Breast epithelium (tissue), 4 donors: ENCODE measurements at regions not wholly inside any gene's neighbourhood (a gene's known extent, or its start where the extent isn't known, plus 50 kb on each side); places are given as distances from the start of the nearest gene placed in this dataset.
A peak's percentile ranks its signal among the peaks of the same experiment; 100 is the strongest.

ENCODE experiments used
- DNase-seq, 2 donors: peaks; one replicate each; pipeline ENCODE4 v3.0.0-alpha.2; 2019; ENCODE audit warnings: low spot score in 2 of 2
- H3K27ac ChIP-seq, 2 donors: fragments of 200-600 bp; sonication (generic) in 1 of 2; one replicate each; pipeline ENCODE4 v1.5.1; 2016 to 2019; ENCODE audit warnings: mild to moderate bottlenecking in 1 of 2
- H3K27me3 ChIP-seq, 2 donors: fragments of 200-600 bp; sonication (generic) in 1 of 2; one replicate each; pipeline versions ENCODE4 v1.5.1 to v1.6.0; 2017 to 2019; ENCODE audit warnings: control low read depth in 1 of 2, mild to moderate bottlenecking in 1 of 2
- H3K36me3 ChIP-seq: fragments of 200-600 bp; one replicate; pipeline ENCODE4 v1.5.1; 2019
- H3K4me1 ChIP-seq, 2 donors: fragments of 200-600 bp; sonication (generic); one replicate each; pipeline ENCODE4 v1.5.1; 2016 to 2019; ENCODE audit warnings: control low read depth in 1 of 2
- H3K4me3 ChIP-seq, 3 donors: fragments of 200-600 bp; sonication (generic); 1 replicate in 2 of 3; 2 replicates in 1 of 3; pipeline ENCODE4 v1.5.1; 2016 to 2019; ENCODE audit warnings: mild to moderate bottlenecking in 3 of 3, moderate library complexity in 2 of 3
- H3K9me3 ChIP-seq, 2 donors: fragments of 200-600 bp; sonication (generic) in 1 of 2; one replicate each; pipeline ENCODE4 v1.5.1; 2016 to 2019; ENCODE audit warnings: control low read depth in 1 of 2
- POLR2A ChIP-seq: fragments of 450-650 bp; IDR thresholded peaks from one replicate; pipeline ENCODE4 v1.6.1; 2016; ENCODE audit warnings: antibody characterized with exemption, mild to moderate bottlenecking, moderate library complexity
- POLR2AphosphoS5 ChIP-seq, 3 donors: sonication (generic); formaldehyde crosslinking; IDR thresholded peaks; one replicate each; pipeline ENCODE4 v1.6.1; 2017; ENCODE audit warnings: antibody characterized with exemption in 3 of 3
- intact Hi-C: fragments of 100-400 bp; cut with DNase I; formaldehyde crosslinking; loops from one replicate; pipeline ENCODE4 v1.15.1; 2023; ENCODE audit warnings: low total_unique reads
- TF ChIP-seq, protein P1 (sequence below), 3 donors: fragments of 450-650 bp; IDR thresholded peaks; one replicate each; pipeline ENCODE4 v1.5.1; 2016 to 2017; ENCODE audit warnings: antibody characterized with exemption in 3 of 3, mild to moderate bottlenecking in 3 of 3, moderate library complexity in 3 of 3

GRCh38 chr13:111479412-111479811 lies 159.0 kb downstream of the TEX29 start:
- TF ChIP-seq POLR2AphosphoS5 (IDR thresholded peaks at IDR 0.05), result no peak
- TF ChIP-seq, protein P1, sequence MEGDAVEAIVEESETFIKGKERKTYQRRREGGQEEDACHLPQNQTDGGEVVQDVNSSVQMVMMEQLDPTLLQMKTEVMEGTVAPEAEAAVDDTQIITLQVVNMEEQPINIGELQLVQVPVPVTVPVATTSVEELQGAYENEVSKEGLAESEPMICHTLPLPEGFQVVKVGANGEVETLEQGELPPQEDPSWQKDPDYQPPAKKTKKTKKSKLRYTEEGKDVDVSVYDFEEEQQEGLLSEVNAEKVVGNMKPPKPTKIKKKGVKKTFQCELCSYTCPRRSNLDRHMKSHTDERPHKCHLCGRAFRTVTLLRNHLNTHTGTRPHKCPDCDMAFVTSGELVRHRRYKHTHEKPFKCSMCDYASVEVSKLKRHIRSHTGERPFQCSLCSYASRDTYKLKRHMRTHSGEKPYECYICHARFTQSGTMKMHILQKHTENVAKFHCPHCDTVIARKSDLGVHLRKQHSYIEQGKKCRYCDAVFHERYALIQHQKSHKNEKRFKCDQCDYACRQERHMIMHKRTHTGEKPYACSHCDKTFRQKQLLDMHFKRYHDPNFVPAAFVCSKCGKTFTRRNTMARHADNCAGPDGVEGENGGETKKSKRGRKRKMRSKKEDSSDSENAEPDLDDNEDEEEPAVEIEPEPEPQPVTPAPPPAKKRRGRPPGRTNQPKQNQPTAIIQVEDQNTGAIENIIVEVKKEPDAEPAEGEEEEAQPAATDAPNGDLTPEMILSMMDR (IDR thresholded peaks at IDR 0.05), result no peak
- TF ChIP-seq POLR2A, result no peak
- peaks cover 0 to 7% of the 10 kb centered on the region in 2 donors for H3K27me3 ChIP-seq
- no peak overlapping the region for H3K4me3 ChIP-seq
- no peak overlapping the region for H3K27ac ChIP-seq
- intact Hi-C loops, result no loop called here
- DNase-seq, result no peak
- no peaks in the 10 kb centered on the region for H3K4me1 ChIP-seq
- H3K36me3 ChIP-seq, result no peaks in the 10 kb centered on the region
- H3K9me3 ChIP-seq, result no peaks in the 10 kb centered on the region

GRCh38 chr13:111480503-111480902 lies 160.1 kb downstream of the TEX29 start:
- H3K9me3 ChIP-seq, result no peaks in the 10 kb centered on the region
- no peaks in the 10 kb centered on the region for H3K36me3 ChIP-seq
- no peak overlapping the region for H3K4me3 ChIP-seq
- no peak for TF ChIP-seq POLR2AphosphoS5 (IDR thresholded peaks at IDR 0.05)
- TF ChIP-seq, protein P1 (IDR thresholded peaks at IDR 0.05), result no peak
- TF ChIP-seq POLR2A, result no peak
- DNase-seq, result no peak
- intact Hi-C loops, result no loop called here
- H3K4me1 ChIP-seq, result no peaks in the 10 kb centered on the region
- H3K27me3 ChIP-seq, result peaks cover 0 to 7% of the 10 kb centered on the region in 2 donors
- no peak overlapping the region for H3K27ac ChIP-seq

GRCh38 chr13:111480976-111481375 lies 160.5 kb downstream of the TEX29 start:
- H3K27me3 ChIP-seq, result peaks cover 0 to 7% of the 10 kb centered on the region in 2 donors
- no peak for TF ChIP-seq POLR2A
- TF ChIP-seq, protein P1 (IDR thresholded peaks at IDR 0.05), result no peak
- TF ChIP-seq POLR2AphosphoS5 (IDR thresholded peaks at IDR 0.05), result no peak
- intact Hi-C loops, result no loop called here
- no peaks in the 10 kb centered on the region for H3K4me1 ChIP-seq
- peaks cover 3 to 4% of the 10 kb centered on the region in 2 donors for H3K9me3 ChIP-seq
- H3K36me3 ChIP-seq, result no peaks in the 10 kb centered on the region
- DNase-seq, result peak in 1 of 2 donors; percentile 43
- H3K27ac ChIP-seq, result no peak overlapping the region
- no peak overlapping the region for H3K4me3 ChIP-seq

DNA sequence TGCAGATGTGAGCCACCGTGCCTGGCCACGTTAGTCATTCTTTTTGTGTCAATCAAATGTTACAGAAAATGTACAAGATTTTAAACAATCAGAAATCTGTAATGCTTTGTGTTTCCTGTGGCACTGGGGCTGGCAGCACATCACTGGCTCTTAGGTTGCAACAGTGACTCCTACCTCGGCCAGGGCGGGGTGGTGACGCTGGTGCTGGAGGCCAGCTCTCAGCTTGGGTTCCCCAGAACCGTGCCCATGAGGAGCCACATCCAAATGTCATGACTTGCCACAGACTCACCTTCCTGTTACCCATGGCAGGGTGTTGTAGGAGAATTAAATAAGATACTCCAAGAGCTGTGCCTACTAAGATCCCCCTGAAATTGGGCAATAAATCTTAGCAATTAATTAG lies 161.7 kb downstream of the TEX29 start:
- peak in 1 of 2 donors; percentile 35 for DNase-seq
- Histone ChIP-seq H3K4me1 (no peaks in the 10 kb centered on the region), H3K27me3 (peaks cover 0 to 7% of the 10 kb centered on the region in 2 donors), H3K4me3 (no peak overlapping the region), H3K9me3 (peaks cover 15% of the 10 kb centered on the region in 2 donors), H3K27ac (no peak overlapping the region), H3K36me3 (no peaks in the 10 kb centered on the region)
- TF ChIP-seq, protein P1 (IDR thresholded peaks at IDR 0.05), result no peak
- TF ChIP-seq POLR2AphosphoS5 (IDR thresholded peaks at IDR 0.05) (no peak), POLR2A (no peak)
- intact Hi-C loops, result no loop called here

DNA sequence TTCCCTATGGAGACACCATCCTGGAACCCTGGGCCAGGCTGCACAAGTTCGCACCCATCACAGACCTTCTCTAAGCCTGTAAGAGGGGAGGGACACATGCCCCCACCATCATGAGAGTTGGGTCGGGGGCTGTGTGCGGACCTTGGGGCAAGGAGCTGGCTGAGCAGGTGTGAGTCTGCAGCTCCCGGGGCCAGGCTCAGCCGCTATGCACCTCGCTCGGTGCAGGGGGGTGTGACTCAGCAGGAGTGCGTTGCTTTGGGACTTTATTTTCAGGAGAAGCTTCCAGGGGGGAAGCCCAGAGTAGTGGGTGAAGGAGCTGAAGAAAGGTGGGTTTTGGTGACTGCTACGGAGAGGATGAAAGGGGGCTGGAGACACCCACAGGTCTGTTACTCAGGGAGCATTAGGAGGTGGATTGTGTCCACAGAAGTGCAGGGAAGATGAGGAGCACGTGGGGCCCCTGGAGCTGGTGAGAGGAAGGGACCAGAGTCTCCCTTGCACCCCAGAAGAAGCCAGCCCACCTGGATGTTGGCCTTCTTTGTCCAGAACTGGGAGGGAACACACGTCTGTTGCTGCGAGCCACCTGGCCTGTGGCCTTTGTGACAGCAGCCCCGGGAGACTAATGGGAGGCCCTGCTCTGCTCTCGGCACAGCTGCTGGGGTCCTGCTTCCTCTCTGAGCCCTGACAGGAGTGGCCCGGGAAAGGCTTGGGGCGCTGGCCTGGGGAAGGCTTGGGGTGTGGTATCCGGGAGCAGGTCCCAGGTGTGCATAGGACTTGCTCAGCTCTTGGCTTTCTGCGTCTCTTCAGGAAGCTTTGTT lies 162.6 kb downstream of the TEX29 start:
- H3K4me3 ChIP-seq, result no peak overlapping the region
- DNase-seq, result peak in 1 of 2 donors; percentile 20
- intact Hi-C loops, result no loop called here

More for the DNA sequence above, 162.6 kb downstream of the TEX29 start:
- Histone ChIP-seq H3K4me1 (no peaks in the 10 kb centered on the region), H3K27me3 (peaks cover 0 to 7% of the 10 kb centered on the region in 2 donors), H3K9me3 (peaks cover 22 to 23% of the 10 kb centered on the region in 2 donors), H3K36me3 (no peaks in the 10 kb centered on the region), H3K27ac (no peak overlapping the region)
- TF ChIP-seq POLR2AphosphoS5 (IDR thresholded peaks at IDR 0.05), result no peak
